Glutamatergic neuron (in vitro differentiated cells): ENCODE measurements at regions not wholly inside any gene's neighbourhood (a gene's known extent, or its start where the extent isn't known, plus 50 kb on each side); places are given as distances from the start of the nearest gene placed in this dataset.

Experiments
- DNase-seq: peaks from one replicate; pipeline ENCODE4 v3.0.0; 2022
- H3K27ac Mint-ChIP-seq: one replicate; pipeline ENCODE4 v1.8.0; 2020; ENCODE audit warnings: mild to moderate bottlenecking, mixed read lengths, inconsistent platforms; ENCODE audit not compliant: unreplicated experiment
- H3K27me3 Mint-ChIP-seq: one replicate; pipeline ENCODE4 v1.8.0; 2020; ENCODE audit warnings: mild to moderate bottlenecking, moderate library complexity, mixed read lengths, inconsistent platforms; ENCODE audit not compliant: unreplicated experiment
- H3K36me3 Mint-ChIP-seq: one replicate; pipeline ENCODE4 v1.8.0; 2020; ENCODE audit warnings: mild to moderate bottlenecking, mixed read lengths, inconsistent platforms; ENCODE audit not compliant: unreplicated experiment
- H3K4me1 Mint-ChIP-seq: one replicate; pipeline ENCODE4 v1.8.0; 2020; ENCODE audit warnings: mild to moderate bottlenecking, low read depth, mixed read lengths, inconsistent platforms; ENCODE audit not compliant: unreplicated experiment
- H3K4me3 Mint-ChIP-seq: one replicate; pipeline ENCODE4 v1.8.0; 2020; ENCODE audit warnings: mild to moderate bottlenecking, mixed read lengths, inconsistent platforms; ENCODE audit not compliant: unreplicated experiment
- H3K9me3 Mint-ChIP-seq: one replicate; pipeline ENCODE4 v1.8.0; 2020; ENCODE audit warnings: mild to moderate bottlenecking, moderate library complexity, mixed read lengths, inconsistent platforms; ENCODE audit not compliant: unreplicated experiment
- TF ChIP-seq, protein P1 (sequence below): fragments of 200-600 bp; sonication (generic); IDR thresholded peaks from one replicate; pipeline ENCODE4 v1.5.0; 2021; ENCODE audit not compliant: partially characterized antibody, unreplicated experiment

GRCh38 chr5:7245121-7245651, 150.8 kb upstream of the ADCY2 start:
- H3K4me1 Mint-ChIP-seq: peaks cover 3% of the 10 kb centered on the region
- TF ChIP-seq, protein P1, sequence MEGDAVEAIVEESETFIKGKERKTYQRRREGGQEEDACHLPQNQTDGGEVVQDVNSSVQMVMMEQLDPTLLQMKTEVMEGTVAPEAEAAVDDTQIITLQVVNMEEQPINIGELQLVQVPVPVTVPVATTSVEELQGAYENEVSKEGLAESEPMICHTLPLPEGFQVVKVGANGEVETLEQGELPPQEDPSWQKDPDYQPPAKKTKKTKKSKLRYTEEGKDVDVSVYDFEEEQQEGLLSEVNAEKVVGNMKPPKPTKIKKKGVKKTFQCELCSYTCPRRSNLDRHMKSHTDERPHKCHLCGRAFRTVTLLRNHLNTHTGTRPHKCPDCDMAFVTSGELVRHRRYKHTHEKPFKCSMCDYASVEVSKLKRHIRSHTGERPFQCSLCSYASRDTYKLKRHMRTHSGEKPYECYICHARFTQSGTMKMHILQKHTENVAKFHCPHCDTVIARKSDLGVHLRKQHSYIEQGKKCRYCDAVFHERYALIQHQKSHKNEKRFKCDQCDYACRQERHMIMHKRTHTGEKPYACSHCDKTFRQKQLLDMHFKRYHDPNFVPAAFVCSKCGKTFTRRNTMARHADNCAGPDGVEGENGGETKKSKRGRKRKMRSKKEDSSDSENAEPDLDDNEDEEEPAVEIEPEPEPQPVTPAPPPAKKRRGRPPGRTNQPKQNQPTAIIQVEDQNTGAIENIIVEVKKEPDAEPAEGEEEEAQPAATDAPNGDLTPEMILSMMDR: no peak
- H3K4me3 Mint-ChIP-seq: no peak overlapping the region
- H3K36me3 Mint-ChIP-seq: no peaks in the 10 kb centered on the region
- no peak overlapping the region for H3K27ac Mint-ChIP-seq
- no peaks in the 10 kb centered on the region for H3K9me3 Mint-ChIP-seq
- DNase-seq: no peak
- no peaks in the 10 kb centered on the region for H3K27me3 Mint-ChIP-seq

DNA sequence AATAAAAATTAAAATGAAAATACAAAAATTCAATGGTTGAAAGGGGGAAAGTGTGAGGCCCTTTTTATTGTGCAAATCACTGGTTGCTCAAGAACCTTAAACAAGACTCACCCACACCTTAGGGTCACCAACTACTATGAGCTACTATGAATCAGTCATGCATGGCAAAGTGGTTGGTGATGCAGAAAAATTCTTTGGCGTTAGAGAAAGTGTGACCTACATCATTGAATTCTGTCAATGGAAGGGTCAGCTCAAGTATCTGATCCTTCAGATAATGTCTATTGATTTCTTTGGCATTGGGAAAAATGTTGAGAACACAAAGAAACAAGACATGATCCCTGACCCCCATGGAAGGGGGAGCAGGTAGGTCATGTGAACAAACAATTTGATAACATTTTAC, 149.7 kb upstream of the ADCY2 start:
- H3K27ac Mint-ChIP-seq: no peak overlapping the region
- TF ChIP-seq, protein P1: no peak
- no peaks in the 10 kb centered on the region for H3K36me3 Mint-ChIP-seq
- no peaks in the 10 kb centered on the region for H3K27me3 Mint-ChIP-seq
- no peak for DNase-seq
- H3K9me3 Mint-ChIP-seq: no peaks in the 10 kb centered on the region
- H3K4me1 Mint-ChIP-seq: peaks cover 3% of the 10 kb centered on the region
- no peak overlapping the region for H3K4me3 Mint-ChIP-seq

GRCh38 chr5:7250004-7250403, 145.9 kb upstream of the ADCY2 start:
- H3K36me3 Mint-ChIP-seq: no peaks in the 10 kb centered on the region
- no peak overlapping the region for H3K4me3 Mint-ChIP-seq
- H3K27me3 Mint-ChIP-seq: peaks cover 2% of the 10 kb centered on the region
- no peaks in the 10 kb centered on the region for H3K4me1 Mint-ChIP-seq
- TF ChIP-seq, protein P1: no peak
- H3K27ac Mint-ChIP-seq: no peak overlapping the region
- H3K9me3 Mint-ChIP-seq: no peaks in the 10 kb centered on the region
- DNase-seq: no peak

DNA sequence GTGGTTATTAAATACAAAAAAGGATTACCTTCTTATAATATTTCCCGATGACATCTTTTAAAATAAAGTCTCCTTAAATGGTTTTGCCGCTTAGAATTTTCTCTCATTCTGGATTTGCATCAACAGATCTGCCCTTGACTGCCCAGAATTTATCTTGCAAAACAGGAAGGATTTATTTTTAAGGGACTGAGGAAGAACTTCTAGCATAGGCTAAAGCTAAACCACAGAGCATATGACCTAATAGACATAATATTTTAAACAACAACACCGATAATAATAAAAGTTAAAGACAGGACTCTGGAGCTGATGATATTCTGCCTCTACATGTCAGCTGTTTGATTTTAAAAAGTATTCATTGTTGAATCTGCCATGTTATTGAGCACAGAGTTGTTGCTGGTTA, 145.3 kb upstream of the ADCY2 start:
- TF ChIP-seq, protein P1: no peak
- Mint-ChIP-seq H3K9me3 (no peaks in the 10 kb centered on the region), H3K36me3 (no peaks in the 10 kb centered on the region), H3K27me3 (peaks cover 2% of the 10 kb centered on the region), H3K4me3 (no peak overlapping the region), H3K27ac (no peak overlapping the region), H3K4me1 (no peaks in the 10 kb centered on the region)
- no peak for DNase-seq

- TF ChIP-seq, protein P1: no peak
- no peak overlapping the region for H3K27ac Mint-ChIP-seq
- peaks cover 2% of the 10 kb centered on the region for H3K27me3 Mint-ChIP-seq
- no peaks in the 10 kb centered on the region for H3K36me3 Mint-ChIP-seq
- no peak for DNase-seq
- H3K4me1 Mint-ChIP-seq: no peaks in the 10 kb centered on the region
- no peaks in the 10 kb centered on the region for H3K9me3 Mint-ChIP-seq
- H3K4me3 Mint-ChIP-seq: no peak overlapping the region
These were observed 144.8 kb upstream of the ADCY2 start for GRCh38 chr5:7251132-7251531.
